ENCODE measurements at regions not wholly inside any gene's neighbourhood (a gene's known extent, or its start where the extent isn't known, plus 50 kb on each side); places are given as distances from the start of the nearest gene placed in this dataset.

DNA sequence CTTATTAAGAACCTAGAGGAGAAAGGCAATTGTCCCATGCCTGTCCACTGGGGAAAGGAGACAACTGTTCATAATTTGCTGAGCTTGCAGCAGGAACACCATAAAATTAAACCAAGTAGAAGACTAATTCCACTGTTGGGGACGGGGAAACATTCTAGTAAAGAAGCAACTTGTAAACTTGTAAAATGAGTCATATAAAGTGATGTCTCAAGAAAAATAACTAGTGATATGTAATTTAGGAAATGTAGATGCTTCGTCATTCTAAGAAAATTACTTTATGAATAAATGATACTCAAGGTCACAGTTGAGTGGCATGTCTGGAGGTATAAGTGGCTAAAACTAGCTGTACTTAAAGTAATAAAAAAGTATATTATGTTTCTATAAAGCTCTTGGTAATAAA, 121.2 kb upstream of the MID1 start:
- intact Hi-C loops (cut with micrococcal nuclease) = no loop called here
- no peak for ATAC-seq
- DNase-seq = no peak

DNA sequence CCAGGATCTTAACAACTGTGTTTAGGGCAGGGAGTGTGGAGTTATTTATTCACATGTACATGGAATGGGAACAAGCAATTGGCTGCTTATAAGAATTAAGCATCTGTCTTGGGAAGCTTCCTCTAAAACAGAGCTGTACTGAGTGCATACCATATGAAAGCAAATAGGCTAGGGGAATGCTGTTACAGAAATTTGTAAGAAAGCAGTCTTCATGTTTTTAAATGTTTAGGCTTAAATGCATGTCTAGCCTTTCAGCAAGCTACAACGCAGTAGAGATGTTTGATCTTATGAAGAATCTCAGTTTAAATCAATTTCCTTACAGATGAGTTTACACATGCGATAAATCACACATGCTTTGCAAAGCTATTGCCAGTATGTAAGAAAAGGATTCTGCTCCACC, 123.1 kb upstream of the MID1 start:
- DNase-seq (no peak), ATAC-seq (no peak)
- intact Hi-C loops (cut with micrococcal nuclease) = no loop called here

DNA sequence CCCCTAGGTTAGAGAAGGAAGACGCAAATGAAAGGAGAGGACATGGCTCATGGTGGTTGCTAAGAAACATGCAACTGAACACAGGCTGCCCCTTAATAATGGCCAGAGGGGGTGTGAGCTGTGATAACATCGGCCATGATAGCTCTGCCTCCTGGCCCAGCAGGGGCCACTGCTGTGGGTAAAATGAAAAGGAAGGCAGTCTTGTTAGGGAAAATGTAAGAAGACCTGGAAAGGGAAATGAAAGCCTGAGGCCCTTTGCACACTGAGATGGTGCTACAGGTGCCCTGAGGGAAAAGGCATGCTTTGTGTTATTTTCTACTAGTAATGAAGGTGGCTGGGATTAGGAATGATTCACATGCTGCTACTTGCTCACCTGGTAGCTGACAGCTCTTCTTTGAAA, 123.6 kb upstream of the MID1 start:
- intact Hi-C loops (cut with micrococcal nuclease) = no loop called here
- DNase-seq = no peak
- ATAC-seq = no peak

GRCh38 chrX:10747975-10748374, 127.6 kb upstream of the MID1 start:
- no peak for DNase-seq
- intact Hi-C loops (cut with micrococcal nuclease) = no loop called here
- no peak for ATAC-seq

- no peak for ATAC-seq
Observed at GRCh38 chrX:10749113-10749512, 128.7 kb upstream of the MID1 start.

GRCh38 chrX:10750581-10750980, 130.2 kb upstream of the MID1 start:
- intact Hi-C loops (cut with micrococcal nuclease) = no loop called here
- ATAC-seq = no peak
- DNase-seq = no peak

More at GRCh38 chrX:10749113-10749512, 128.7 kb upstream of the MID1 start:
- no peak for DNase-seq
- intact Hi-C loops (cut with micrococcal nuclease) = no loop called here

DNA sequence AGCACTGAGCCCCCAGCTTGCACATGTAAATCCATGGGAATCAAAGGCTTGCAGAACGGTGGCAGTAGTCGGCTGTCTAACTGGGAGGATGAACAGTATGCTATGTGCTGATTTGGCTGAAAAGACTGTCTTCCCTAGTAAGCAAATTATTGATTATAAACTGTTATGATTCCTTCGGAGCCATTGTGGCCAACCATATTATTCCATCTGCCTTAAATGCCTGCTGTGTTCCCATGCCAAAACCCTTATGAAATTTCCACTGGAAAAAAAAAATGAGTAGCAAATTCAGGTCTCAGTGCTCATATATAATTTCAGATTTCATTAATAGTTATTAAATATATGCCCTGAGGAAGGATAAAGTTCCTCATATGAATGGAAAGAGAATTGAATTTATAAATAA, 132.7 kb upstream of the MID1 start:
- intact Hi-C loops (cut with micrococcal nuclease) = no loop called here
- DNase-seq (no peak), ATAC-seq (no peak)

DNA sequence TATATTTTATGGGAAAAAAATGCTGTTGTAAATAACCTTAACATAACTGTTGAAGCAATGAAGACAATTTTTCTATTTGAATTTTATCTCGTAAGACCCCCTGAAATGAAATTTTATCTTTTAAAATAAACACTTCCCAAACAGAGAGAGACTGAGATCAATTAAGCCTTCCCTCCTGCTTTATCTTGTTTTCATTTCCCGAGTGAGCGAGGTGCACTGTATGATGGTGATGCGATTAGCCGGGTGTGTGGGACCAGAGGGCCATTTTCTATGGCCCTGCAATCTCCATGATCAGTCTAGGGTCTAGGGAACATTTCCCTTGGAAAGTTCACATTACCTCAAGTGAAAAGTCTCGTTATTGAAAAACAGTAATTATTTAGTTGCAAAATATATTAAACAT, 134.1 kb upstream of the MID1 start:
- intact Hi-C loops (cut with micrococcal nuclease) = no loop called here
- DNase-seq = no peak
- ATAC-seq = no peak

- DNase-seq (no peak), ATAC-seq (peak; percentile 72)
- intact Hi-C loops (cut with micrococcal nuclease) = no loop called here
Observed at GRCh38 chrX:10755439-10756334, 135.3 kb upstream of the MID1 start.

GRCh38 chrX:10756441-10756840, 136.1 kb upstream of the MID1 start:
- ATAC-seq = peak; percentile 61
- intact Hi-C loops (cut with micrococcal nuclease) = no loop called here
- DNase-seq = no peak

DNA sequence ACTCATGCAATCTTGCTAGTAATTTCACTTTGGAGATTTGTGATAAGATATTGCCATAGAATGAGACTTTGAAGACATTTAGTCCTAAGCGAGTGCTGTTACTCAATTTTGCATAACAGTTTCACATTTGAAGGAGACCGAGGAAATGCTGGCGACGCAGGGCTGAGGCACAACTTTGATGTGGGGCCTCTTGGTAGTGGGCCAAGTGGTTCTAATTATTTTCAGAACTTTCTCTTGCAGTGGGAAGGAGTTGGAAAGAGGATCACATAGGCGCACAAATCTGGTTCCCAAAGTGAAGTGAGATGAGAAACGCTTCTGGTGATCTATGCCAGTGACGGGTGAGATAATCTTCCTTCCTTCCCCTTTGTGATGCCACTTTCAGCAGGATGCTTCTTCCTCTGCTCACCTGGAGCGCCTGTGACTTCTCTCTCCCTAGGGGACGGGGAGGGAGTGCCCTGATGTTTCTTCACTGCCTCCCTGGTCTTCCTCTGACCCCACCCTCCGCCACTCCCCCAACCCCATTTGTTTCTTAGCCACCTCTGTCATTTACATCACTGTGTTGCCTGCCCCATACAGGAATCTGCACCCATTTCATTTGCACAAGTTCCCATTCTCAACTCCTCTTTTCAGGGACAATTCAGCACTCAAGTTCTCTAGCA, 138.9 kb upstream of the MID1 start:
- DNase-seq = no peak
- ATAC-seq = no peak
- intact Hi-C loops (cut with micrococcal nuclease) = no loop called here

GRCh38 chrX:10761447-10761846, 141.1 kb upstream of the MID1 start:
- ATAC-seq (no peak), DNase-seq (no peak)
- intact Hi-C loops (cut with micrococcal nuclease) = no loop called here

DNA sequence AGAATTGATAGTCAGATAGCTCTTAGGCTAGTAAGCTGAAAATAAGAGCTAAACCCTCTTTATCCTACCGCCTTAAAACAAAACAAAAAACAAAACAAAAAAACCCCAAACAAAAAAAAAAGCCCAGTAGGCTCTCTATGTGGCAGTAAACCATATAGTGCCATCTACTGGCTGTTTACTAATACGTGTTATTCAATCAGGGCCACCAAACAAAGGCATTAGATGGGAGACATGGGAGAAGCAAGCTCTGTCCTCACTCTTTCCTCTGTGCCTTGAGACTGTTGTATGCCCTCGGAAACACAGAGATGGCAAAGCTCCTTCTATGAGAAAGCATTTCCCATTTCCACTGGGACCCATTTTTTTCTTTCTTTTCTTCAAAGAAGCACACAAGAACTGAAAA, 148.8 kb upstream of the MID1 start:
- DNase-seq (no peak), ATAC-seq (peak; percentile 64)
- intact Hi-C loops (cut with micrococcal nuclease) = no loop called here

DNA sequence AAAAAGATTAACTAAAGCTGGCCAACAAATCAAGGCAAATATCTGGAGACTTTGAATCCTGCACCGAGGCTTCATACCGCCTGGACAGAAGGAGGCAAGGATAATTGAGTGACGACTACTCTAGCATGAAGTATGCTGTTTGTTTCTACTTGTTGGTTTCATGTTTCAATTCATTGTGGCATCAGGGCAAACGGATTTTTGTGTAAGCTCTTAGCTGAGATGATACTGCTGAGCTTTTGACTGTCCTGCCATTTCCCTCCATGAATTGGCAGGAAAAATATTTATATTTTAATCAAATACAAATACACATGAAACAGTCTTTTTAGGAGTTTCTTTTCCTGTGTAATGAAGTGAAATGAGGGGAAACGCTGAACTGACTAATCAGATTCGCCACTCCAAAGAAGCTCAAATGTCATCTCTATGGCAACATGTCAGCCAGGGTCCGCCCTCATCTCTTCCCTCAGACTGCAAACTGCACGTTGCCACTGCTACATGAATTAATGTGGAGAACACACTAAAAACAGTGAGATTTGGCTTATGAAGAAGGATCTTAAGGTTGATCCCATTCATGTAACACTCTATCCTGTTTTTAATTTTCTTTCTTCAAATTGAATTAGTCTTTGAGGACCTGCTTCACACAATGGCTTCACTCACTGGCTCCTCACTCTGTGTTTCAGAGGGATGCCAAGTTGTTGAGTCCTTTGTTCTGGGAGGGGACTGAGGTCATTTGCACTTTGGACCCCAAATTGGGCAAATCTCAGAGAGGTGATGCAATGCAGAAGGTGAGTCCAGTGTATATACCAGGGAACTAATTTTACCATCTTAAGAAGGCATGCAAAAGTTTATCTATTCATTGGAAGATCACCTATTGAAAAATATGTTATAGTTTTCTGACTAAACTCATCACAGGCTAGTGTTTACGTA, 149.6 kb upstream of the MID1 start:
- intact Hi-C loops (cut with micrococcal nuclease) = no loop called here
- DNase-seq = peak; percentile 22
- ATAC-seq = peak; percentile 43

- intact Hi-C loops (cut with micrococcal nuclease) = no loop called here
- no peak for ATAC-seq
- DNase-seq = no peak
Observed at GRCh38 chrX:10773318-10773717, 152.9 kb upstream of the MID1 start.

GRCh38 chrX:10781847-10782530, 161.6 kb upstream of the MID1 start:
- no peak for DNase-seq
- intact Hi-C loops (cut with micrococcal nuclease) = no loop called here
- ATAC-seq = no peak

GRCh38 chrX:10783451-10783995, 163.1 kb upstream of the MID1 start:
- ATAC-seq = no peak
- intact Hi-C loops (cut with micrococcal nuclease) = no loop called here
- DNase-seq = no peak

- intact Hi-C loops (cut with micrococcal nuclease) = no loop called here
- DNase-seq (no peak), ATAC-seq (no peak)
Observed at GRCh38 chrX:10787264-10787663, 166.9 kb upstream of the MID1 start.

GRCh38 chrX:10794203-10794630, 173.8 kb upstream of the MID1 start:
- intact Hi-C loops (cut with micrococcal nuclease) = no loop called here
- ATAC-seq (no peak), DNase-seq (no peak)
